GM21423 (cell line): ENCODE measurements at regions not wholly inside any gene's neighbourhood (a gene's known extent, or its start where the extent isn't known, plus 50 kb on each side); places are given as distances from the start of the nearest gene placed in this dataset.

ENCODE experiments used
- ATAC-seq: cut with Tn5 transposase; IDR thresholded peaks from one replicate; pipeline ENCODE4 v1.9.1; 2021; ENCODE audit warnings: mild to moderate bottlenecking, moderate library complexity; ENCODE audit not compliant: unreplicated experiment

GRCh38 chr17:77815127-77815905, 143.2 kb upstream of the TNRC6C start:
- no peak for ATAC-seq

DNA sequence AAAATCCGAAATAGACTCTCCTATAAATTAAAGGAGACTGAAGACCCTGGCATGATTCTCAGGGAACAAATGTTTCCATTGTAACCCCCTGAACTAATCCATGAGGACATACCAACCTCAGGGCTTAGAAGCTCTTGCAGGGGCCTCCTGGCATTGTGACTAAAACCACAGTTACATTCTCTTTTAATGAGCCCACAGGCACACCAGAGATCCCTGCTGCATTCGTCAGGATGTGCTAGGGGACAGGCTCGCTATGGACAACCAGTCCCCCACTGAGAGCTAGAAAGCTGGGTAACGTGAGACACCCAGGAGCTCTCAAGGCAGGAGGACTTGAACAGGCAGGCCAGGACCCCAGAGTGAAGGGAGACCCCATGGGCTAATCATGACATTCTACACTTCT, 140.6 kb upstream of the TNRC6C start:
- no peak for ATAC-seq

DNA sequence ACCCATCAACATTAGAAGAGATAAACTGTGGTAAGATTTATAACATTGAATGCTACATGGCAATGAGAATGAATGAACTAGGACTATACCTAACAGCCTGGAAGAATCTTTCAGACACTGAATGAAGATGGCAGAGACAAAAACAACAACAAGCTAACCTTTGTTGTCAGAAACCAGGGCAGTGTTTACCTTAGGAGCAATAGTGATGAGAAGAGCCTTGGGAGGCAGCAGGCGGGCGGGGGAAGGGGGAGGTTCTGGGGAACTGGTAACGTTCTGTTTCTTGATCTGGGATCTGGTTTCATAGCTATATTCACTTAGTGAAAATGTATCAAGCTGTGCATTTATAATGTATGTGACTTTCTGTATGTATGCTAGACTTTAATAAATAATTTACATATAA, 139.0 kb upstream of the TNRC6C start:
- no peak for ATAC-seq

GRCh38 chr17:77821114-77821513, 137.4 kb upstream of the TNRC6C start:
- ATAC-seq = no peak

DNA sequence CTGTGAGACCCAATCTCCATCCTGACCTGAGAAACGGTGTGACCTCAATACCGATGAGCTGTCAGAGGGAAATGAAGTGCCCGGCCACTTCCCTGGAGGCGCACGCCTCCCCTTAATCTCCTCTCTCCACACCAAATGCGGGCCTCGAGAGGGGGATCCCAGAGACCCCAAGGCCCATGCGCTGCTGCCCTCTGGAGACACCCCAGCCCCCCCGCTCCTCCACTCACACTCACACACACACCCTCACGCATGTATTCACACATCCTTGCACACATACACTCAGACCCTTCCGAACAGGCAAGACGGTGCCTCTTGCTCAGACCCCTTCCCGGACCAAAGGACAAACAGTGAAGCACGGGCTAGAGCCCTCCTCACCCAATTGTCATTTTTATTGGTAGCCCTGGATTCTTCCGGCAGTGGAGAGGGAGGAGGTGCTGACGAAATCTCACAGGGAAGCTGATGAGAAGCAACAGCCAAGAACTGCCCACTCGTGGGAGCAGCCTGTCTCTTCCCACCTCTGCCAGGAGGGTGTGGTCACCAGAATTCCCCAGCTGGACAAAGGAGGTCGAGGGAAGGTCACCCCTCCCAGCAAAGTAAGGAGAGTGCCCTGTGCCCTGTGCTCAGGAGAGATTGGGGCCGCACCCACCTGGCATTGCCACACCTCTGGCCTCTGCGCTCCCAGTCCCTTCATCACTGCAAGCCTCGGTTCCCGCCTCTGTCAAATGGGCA, 136.0 kb upstream of the TNRC6C start:
- ATAC-seq = no peak

- no peak for ATAC-seq
These were observed 134.3 kb upstream of the TNRC6C start for GRCh38 chr17:77824102-77824779.

DNA sequence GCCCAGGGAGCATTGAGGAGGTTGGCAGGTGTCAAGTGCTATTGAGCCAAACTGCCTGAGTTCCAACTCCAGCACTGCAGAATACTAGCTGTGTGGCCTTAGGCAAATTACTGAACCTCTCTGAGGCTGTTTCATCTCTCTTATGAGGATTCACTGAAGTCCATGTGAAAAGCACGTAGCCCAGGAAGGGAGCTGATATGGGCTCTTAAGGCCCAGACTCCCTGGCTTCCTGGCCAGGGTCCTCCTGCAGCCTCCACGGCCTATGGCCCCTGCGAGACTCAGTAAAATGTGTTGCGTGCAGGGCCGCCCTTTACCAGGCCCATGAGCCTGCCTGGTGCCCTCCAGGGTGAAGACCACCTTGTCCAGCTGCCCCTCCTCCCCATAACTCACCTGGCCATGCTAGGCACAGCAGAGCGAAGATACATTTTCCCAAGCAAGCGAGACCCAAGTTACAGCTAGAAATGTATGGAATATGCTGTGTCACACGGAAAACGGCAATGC, 133.7 kb upstream of the TNRC6C start:
- ATAC-seq = no peak

GRCh38 chr17:77825621-77826020, 132.9 kb upstream of the TNRC6C start:
- ATAC-seq = no peak

DNA sequence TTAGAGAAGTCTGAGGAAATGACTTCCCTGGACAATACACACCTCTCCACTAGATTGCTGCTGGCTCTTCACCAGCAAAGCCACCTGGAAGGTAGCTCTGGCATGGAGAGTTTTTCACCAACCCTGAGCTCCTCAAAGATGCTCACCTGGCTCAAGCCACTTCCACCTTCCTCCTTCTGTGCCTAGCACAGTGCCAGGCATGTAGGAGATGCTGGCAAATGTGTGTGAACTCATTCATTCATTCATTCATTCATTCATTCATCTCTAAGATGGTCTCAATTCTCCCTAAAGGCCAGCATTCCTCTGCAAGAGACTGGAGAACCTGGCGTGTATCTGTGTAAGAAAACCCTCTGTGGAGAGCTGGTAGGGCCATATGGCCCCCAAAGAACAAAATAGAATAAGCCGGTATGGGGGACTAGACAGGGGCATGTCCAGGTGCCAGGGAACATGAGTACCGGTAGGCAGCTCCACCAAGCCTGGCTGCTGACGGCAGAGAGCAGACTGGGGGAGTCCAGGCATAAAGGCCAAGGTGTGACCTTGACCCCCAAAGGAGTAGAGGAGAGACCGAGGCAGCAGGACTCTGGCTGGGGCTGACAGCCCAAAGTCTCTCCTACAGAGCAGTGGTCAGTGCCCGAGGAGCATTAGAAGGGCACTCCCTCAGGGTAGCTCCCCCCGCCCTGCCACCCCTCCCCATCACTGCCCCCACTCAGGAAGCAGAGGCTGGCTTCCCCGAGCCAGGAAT, 132.2 kb upstream of the TNRC6C start:
- no peak for ATAC-seq

DNA sequence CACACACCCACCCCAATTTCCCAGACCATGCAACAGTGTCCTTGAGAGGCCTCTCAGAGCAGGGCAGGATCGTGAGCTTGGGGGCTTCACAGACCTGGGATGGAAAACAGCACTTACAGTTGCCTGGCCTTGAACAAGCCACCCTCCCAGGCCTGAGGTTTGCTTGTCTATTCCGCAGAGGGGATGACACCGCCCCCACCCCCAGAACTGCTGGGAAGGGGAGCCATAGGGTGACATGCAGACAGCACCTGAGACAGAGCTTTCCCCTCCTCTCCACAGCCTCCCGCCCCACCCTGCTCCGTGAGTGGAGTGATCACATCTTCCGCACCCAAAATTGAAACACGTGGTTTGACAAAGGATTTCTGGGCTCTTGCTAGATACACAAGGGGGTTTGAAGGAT, 131.5 kb upstream of the TNRC6C start:
- ATAC-seq = no peak

DNA sequence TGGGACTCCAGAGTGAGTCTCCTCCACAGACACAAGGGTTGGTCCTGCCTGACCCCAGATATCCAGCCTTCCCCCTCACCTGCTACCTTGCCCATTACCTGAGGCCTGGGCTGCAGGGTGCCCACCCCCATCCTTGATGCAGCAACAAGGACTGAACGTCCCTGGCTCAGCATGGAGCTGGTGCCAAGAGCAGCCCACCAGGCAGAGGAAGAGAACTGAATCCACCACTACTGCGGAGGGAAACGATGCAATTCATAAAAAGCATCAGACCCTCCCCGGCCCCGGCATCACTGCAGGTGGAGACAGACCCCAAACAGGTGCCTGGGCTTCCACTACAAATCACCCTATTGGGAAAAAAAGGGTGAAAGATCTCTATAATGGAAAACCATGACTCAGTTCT, 131.0 kb upstream of the TNRC6C start:
- no peak for ATAC-seq

- no peak for ATAC-seq
These were observed 129.6 kb upstream of the TNRC6C start for GRCh38 chr17:77828749-77829539.

GRCh38 chr17:77829843-77830799, 128.4 kb upstream of the TNRC6C start:
- no peak for ATAC-seq

GRCh38 chr17:77830816-77831473, 127.6 kb upstream of the TNRC6C start:
- no peak for ATAC-seq

GRCh38 chr17:77831474-77832179, 126.9 kb upstream of the TNRC6C start:
- no peak for ATAC-seq

- ATAC-seq = no peak
These were observed 126.3 kb upstream of the TNRC6C start for GRCh38 chr17:77832180-77832560.

GRCh38 chr17:77833769-77834168, 124.7 kb upstream of the TNRC6C start:
- no peak for ATAC-seq
